Astrocyte of the spinal cord (primary cell): ENCODE measurements at regions not wholly inside any gene's neighbourhood (a gene's known extent, or its start where the extent isn't known, plus 50 kb on each side); places are given as distances from the start of the nearest gene placed in this dataset.

Source experiments
- DNase-seq: peaks from one replicate; pipeline ENCODE4 v3.0.0; 2011; ENCODE audit warnings: low read depth, low spot score
- H3K4me3 ChIP-seq: 2 replicates; pipeline ENCODE4 v1.5.1; 2011; ENCODE audit warnings: low read depth, mild to moderate bottlenecking, low read length, moderate library complexity
- CTCF ChIP-seq: IDR thresholded peaks from 2 replicates; pipeline ENCODE4 v1.5.1; 2012; ENCODE audit warnings: low read depth, mild to moderate bottlenecking, low read length, inconsistent platforms
- in situ Hi-C: cut with HindIII; loops from 2 replicates; pipeline ENCODE4 v1.10.0; 2017; ENCODE audit warnings: low sequenced_read_pairs

- no peak for DNase-seq
- H3K4me3 ChIP-seq: no peak overlapping the region
- no peak for TF ChIP-seq CTCF
- in situ Hi-C loops: no loop called here
Measured at GRCh38 chr12:97940629-97941028, 478.0 kb downstream of the RMST start.

- TF ChIP-seq CTCF: no peak
- in situ Hi-C loops: no loop called here
Measured at GRCh38 chr12:97941686-97942354, 479.2 kb downstream of the RMST start.

GRCh38 chr12:97943359-97943758 lies 480.8 kb downstream of the RMST start:
- DNase-seq: no peak
- in situ Hi-C loops: no loop called here
- no peak for TF ChIP-seq CTCF
- H3K4me3 ChIP-seq: no peak overlapping the region

More at GRCh38 chr12:97941686-97942354, 479.2 kb downstream of the RMST start:
- H3K4me3 ChIP-seq: no peak overlapping the region
- DNase-seq: no peak

GRCh38 chr12:97944576-97944975 lies 482.0 kb downstream of the RMST start:
- no peak for TF ChIP-seq CTCF
- in situ Hi-C loops: no loop called here
- DNase-seq: peak; percentile 25
- H3K4me3 ChIP-seq: no peak overlapping the region

- no peak overlapping the region for H3K4me3 ChIP-seq
- DNase-seq: no peak
- in situ Hi-C loops: no loop called here
- no peak for TF ChIP-seq CTCF
Measured at GRCh38 chr12:97946701-97947100, 484.1 kb downstream of the RMST start.

GRCh38 chr12:97948591-97948990 lies 486.0 kb downstream of the RMST start:
- TF ChIP-seq CTCF: no peak
- H3K4me3 ChIP-seq: no peak overlapping the region
- in situ Hi-C loops: no loop called here
- no peak for DNase-seq

- DNase-seq: no peak
- no peak overlapping the region for H3K4me3 ChIP-seq
- TF ChIP-seq CTCF: no peak
- in situ Hi-C loops: no loop called here
Measured at GRCh38 chr12:97951239-97951638, 488.6 kb downstream of the RMST start.
